ENCODE measurements at regions not wholly inside any gene's neighbourhood (a gene's known extent, or its start where the extent isn't known, plus 50 kb on each side); places are given as distances from the start of the nearest gene placed in this dataset.
A peak's percentile ranks its signal among the peaks of the same experiment; 100 is the strongest.

DNA sequence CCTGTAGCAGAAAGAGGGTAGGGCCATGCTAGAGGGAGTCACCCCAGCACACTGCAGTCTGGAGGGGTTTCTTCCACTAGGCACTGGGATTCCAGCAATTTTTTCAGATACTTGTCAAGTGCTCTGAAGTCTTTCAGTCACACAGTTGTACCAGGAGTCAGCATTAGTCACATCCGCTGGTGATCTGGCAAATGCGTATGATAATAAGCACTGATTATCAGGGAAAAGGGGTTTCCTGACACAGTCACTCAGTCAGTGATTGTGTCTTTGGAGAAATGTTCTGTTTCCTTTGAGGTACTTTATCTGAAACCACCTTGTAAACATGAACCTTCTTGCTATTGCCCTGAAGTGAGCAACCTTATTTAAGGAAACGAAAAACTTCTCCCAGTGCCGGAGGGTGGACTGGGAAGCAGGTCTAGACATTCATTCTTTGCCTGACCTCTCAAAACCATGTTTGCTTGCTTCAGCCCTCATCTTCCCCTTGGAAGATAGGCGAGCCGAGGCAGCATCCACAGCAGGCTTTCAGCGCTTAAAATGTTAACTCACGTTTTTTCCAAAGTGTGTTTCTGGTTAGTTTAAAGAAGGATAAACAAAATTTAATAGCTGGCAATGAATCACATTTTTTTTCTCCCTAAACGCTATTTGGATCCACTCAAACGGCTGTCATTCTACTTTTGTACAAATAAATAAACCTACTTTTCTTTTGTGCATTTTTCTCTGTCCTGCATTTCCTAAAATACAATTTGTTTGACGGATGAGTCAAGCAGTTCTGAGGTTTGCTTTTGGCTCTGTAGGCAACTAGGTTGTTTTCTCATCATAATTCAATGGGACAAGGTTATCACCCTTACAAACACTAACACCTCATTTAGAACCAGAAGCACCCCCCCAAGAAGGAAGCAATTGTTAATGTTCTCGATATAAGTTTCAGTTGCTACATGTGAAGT, 77.7 kb downstream of the FOXD1 start (continued):
- TF ChIP-seq, protein P1, sequence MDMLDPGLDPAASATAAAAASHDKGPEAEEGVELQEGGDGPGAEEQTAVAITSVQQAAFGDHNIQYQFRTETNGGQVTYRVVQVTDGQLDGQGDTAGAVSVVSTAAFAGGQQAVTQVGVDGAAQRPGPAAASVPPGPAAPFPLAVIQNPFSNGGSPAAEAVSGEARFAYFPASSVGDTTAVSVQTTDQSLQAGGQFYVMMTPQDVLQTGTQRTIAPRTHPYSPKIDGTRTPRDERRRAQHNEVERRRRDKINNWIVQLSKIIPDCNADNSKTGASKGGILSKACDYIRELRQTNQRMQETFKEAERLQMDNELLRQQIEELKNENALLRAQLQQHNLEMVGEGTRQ (IDR thresholded peaks at IDR 0.05; ENCODE audit: borderline replicate concordance, low read depth, low read length): no peak
- TF ChIP-seq, protein P2, sequence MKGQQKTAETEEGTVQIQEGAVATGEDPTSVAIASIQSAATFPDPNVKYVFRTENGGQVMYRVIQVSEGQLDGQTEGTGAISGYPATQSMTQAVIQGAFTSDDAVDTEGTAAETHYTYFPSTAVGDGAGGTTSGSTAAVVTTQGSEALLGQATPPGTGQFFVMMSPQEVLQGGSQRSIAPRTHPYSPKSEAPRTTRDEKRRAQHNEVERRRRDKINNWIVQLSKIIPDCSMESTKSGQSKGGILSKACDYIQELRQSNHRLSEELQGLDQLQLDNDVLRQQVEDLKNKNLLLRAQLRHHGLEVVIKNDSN (IDR thresholded peaks at IDR 0.05; ENCODE audit: borderline replicate concordance, low read depth): no peak
- TF ChIP-seq YY1 (IDR thresholded peaks at IDR 0.05; ENCODE audit: low read depth) (no peak), EZH2phosphoT487 (IDR thresholded peaks at IDR 0.05; ENCODE audit: borderline replicate concordance, low read depth) (no peak), TCF12 (IDR thresholded peaks at IDR 0.05) (peak; percentile 99), FOSL2 (IDR thresholded peaks at IDR 0.05; ENCODE audit: borderline replicate concordance, low read depth) (peak; percentile 99), GABPA (IDR thresholded peaks at IDR 0.05; ENCODE audit: low read depth) (peak; percentile 42), CHD2 (IDR thresholded peaks at IDR 0.05; ENCODE audit: low read length, partially characterized antibody) (no peak), GATA2 (CRISPR knock-in tag; IDR thresholded peaks at IDR 0.05) (no peak), POLR2AphosphoS5 (IDR thresholded peaks at IDR 0.05; ENCODE audit: low read depth, low read length) (peak; percentile 93), MEF2A (IDR thresholded peaks at IDR 0.05; ENCODE audit: borderline replicate concordance, low read depth) (peak; percentile 80), NFIC (IDR thresholded peaks at IDR 0.05; ENCODE audit: borderline replicate concordance) (peak; percentile 94), EP300 (IDR thresholded peaks at IDR 0.05; ENCODE audit: borderline replicate concordance in 1 of 2, low read depth in 1 of 2, low read length in 1 of 2) (peak; percentile 81 to 100), JUND (IDR thresholded peaks at IDR 0.05) (peak; percentile 100), TAF1 (IDR thresholded peaks at IDR 0.05; ENCODE audit: borderline replicate concordance, low read depth, low read length) (peak; percentile 61; the same call in 1 of the 2 replicates), RFX5 (IDR thresholded peaks at IDR 0.05; ENCODE audit: low read length) (no peak), FOXJ3 (CRISPR knock-in tag; IDR thresholded peaks at IDR 0.05) (no peak)
- TF ChIP-seq, protein P3, sequence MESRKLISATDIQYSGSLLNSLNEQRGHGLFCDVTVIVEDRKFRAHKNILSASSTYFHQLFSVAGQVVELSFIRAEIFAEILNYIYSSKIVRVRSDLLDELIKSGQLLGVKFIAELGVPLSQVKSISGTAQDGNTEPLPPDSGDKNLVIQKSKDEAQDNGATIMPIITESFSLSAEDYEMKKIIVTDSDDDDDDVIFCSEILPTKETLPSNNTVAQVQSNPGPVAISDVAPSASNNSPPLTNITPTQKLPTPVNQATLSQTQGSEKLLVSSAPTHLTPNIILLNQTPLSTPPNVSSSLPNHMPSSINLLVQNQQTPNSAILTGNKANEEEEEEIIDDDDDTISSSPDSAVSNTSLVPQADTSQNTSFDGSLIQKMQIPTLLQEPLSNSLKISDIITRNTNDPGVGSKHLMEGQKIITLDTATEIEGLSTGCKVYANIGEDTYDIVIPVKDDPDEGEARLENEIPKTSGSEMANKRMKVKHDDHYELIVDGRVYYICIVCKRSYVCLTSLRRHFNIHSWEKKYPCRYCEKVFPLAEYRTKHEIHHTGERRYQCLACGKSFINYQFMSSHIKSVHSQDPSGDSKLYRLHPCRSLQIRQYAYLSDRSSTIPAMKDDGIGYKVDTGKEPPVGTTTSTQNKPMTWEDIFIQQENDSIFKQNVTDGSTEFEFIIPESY (IDR thresholded peaks at IDR 0.05; ENCODE audit: borderline replicate concordance, low read depth): peak; percentile 91
